DMS79 (cell line): ENCODE measurements at regions not wholly inside any gene's neighbourhood (a gene's known extent, or its start where the extent isn't known, plus 50 kb on each side); places are given as distances from the start of the nearest gene placed in this dataset.

ENCODE experiments used
- DNase-seq: peaks from one replicate; lab custom pipeline; 2025; lab: John Stamatoyannopoulos, UW

- DNase-seq, result no peak
Measured at GRCh38 chr10:78771808-78772455, 296.8 kb upstream of the ZMIZ1 start.

DNA sequence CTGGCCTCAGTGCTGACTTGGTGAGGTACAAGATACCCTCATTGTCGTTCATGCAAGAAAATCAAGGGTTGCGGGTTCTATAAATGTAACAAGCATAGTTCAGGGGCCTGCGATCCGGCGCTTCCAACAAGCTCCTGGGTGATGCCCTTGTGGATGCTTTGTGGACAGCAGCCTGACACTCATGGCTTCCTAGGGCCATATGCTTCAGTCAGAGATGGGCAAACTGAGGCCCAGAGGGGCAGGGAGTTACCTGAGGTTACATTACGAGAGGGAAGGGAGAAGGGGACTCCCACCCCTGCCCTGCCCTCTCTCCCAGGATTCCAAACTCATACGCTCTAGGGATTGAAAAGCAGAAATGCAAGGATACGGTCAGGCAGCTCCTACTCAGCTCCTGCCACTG lies 296.3 kb upstream of the ZMIZ1 start:
- DNase-seq, result no peak

GRCh38 chr10:78772986-78773530 lies 295.7 kb upstream of the ZMIZ1 start:
- no peak for DNase-seq

DNA sequence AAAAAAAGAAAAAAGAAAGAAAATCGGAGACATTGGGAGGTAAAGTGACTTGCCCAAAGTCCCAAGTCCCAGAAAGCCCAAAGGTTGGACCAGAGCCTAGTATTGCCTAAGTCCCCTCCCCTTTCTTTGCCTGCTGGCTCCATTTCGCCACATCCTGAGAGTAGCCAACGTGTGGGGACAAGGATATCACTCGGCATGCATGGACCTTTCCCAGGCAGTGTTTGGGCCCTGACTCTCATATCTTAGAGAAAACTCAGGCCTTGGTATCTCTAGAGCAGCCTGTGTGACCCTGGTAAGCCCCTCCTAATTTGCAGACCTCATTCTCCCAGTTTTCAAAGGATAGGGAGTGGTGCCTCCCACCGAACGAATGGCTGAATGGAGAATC lies 294.2 kb upstream of the ZMIZ1 start:
- no peak for DNase-seq

DNA sequence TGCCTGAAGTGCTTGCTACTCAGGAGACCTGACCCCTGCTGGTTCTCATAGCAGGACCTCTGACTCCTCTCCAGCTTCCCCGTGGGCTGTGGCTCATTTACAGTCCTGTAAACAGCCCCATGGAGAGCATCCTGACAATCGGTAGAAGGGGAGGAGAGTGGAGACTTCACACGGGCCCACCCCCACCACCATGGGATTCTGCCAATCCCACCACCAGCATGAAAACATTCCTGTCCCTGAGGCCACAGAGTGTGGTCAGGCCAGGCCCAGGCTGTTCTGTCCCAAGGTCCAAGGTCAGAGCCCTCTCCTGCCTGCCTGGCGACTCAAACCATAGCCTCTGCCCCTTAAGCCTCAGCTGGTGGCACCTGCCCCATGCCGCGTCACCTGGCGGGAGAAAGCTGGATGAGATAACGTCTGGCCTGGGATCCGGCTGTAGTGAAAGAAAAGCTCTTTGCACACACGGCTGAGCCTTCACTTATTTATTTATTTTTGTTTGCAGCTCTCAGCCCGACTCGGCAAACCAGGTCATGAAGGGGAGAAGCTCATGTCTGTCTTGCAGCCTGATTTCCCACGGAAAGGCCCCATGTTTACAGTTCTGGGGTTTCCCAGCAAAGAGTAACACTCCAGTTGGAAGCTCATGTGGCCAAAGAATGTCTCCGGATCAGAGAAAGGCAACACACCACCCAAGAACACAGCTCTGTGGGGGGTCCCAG lies 293.6 kb upstream of the ZMIZ1 start:
- no peak for DNase-seq

- DNase-seq, result no peak
Measured at GRCh38 chr10:78775891-78776290, 292.9 kb upstream of the ZMIZ1 start.

DNA sequence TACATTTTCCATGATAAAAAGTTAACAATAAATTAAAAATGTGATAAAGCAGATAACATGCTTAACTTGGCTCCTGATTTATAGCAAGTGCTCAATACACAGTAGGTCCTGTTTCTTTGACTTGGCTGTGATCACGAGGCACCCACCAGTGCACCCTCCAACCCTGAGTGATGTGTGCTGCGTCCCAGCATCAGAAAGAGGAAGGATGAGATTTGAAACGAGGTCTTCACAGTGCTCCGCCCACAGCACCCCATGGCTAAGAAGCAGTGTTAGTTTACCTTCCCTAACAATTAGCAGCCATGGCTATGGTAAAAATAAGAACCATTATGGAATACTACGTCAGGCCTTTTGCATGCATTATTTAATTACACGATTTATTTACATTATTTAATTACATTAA lies 292.0 kb upstream of the ZMIZ1 start:
- DNase-seq, result no peak

GRCh38 chr10:78777466-78777865 lies 291.3 kb upstream of the ZMIZ1 start:
- DNase-seq, result no peak

- no peak for DNase-seq
Measured at GRCh38 chr10:78777867-78778266, 290.9 kb upstream of the ZMIZ1 start.

- no peak for DNase-seq
Measured at GRCh38 chr10:78778444-78779338, 290.1 kb upstream of the ZMIZ1 start.

- DNase-seq, result no peak
Measured at GRCh38 chr10:78779339-78779955, 289.3 kb upstream of the ZMIZ1 start.

- DNase-seq, result no peak
Measured at GRCh38 chr10:78780551-78780961, 288.2 kb upstream of the ZMIZ1 start.

DNA sequence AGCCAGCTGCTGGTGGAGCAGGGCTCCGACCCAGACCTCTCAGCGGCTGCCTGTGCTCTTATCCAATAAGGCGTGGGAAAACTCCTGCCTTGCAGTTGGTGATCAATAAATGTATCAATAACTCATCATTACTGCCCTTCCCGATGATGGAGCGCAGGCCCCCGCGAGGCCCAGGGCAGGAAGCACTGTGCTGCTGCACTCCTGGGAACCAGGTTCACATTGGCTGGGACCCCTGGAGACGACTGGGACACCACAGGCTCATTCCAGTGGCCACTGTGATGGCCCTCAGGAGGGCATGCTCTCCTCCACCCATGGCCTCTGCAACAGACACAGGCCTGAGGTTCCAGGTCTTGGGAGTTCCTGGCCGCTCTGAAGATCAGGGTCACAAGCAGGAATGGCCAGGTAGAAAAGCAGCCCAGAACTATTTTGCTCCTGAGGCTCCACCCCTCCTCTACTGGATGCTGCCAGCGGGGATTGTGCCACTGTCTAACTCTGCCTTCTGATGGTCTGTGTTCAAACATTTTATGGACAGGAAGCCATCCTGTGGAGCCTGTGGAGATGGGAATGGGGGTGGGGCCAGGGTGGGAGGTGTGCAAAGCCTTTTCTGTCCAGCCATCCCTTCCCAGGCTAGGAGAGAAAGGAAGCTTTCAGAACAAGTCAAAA lies 287.4 kb upstream of the ZMIZ1 start:
- no peak for DNase-seq

DNA sequence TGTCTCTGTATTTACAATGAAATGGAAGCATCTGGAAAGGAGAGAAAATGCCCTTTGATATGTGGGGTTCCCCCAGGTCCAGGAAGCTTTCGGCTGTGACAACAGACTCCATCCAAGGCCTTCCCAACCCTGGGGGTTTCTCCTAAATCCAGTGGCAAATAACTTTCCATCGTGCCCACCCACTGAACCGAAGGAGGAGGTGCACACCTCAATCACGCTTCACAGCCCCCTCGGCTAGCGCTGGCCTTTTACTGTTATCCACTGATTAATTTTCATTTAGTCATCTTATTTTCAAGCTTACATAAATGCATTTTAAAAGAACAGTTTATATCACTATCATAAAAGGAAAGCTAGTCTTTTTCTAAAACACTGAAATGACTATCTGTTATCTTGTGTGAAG lies 286.8 kb upstream of the ZMIZ1 start:
- no peak for DNase-seq

DNA sequence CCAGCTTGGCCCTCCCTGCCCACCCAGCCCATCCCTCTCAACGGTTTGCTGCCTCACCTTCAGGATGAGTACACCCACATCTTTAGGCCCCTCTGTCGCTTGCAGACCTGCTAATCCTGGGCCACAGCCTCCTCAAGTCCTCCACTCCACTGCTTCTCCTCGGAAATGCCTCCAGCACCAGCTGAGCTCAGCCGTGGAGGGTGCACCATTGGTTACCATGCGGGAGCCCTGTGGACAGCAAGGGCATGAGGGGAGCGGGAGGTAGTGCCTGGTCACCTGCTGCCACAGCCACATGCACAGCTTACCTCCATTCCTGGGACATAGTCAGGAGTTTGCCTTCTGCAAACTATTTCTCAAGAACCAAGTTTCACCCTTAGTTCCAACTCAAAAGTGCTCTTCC lies 286.3 kb upstream of the ZMIZ1 start:
- DNase-seq, result no peak

GRCh38 chr10:78783753-78784152 lies 285.0 kb upstream of the ZMIZ1 start:
- no peak for DNase-seq

DNA sequence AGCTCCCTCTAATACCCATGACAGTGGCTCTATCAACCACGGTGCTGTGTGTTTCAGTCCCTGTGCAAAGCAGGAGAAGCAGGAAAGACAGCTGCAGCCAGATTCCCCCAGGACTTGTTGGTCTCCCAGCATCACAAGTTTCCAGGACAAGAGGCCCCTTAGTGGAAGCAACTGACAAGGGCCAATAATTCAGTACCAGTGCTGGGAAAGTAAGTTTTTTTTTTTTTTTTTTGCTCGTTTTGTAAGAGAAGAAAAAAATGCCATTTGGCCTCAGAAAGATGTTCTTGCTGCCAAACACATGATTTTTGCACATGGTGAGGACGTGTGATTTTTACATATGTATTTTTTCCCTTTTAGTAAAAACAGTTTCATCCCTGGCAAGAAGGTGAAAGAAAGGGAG lies 284.2 kb upstream of the ZMIZ1 start:
- DNase-seq, result no peak

GRCh38 chr10:78785066-78785465 lies 283.7 kb upstream of the ZMIZ1 start:
- DNase-seq, result no peak

DNA sequence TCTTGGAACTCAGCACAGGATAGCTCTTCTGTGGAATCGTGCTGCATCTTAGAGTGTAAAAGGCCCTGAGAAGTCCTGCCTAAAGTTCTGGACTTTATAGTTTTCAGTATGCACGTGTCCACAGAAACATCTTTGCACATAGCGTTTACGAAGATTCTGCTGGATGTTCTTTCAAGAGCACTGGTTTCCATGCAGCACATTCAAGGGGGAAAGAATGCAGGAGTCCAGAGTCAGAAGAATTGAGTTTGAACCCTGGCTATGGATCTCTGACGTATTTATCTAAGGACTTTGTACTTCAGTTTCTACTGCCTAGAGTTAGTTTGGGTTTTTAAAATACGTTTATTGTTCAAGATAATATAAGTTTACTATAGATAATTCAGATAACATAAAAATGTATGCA lies 282.8 kb upstream of the ZMIZ1 start:
- no peak for DNase-seq

- no peak for DNase-seq
Measured at GRCh38 chr10:78787125-78787524, 281.6 kb upstream of the ZMIZ1 start.

DNA sequence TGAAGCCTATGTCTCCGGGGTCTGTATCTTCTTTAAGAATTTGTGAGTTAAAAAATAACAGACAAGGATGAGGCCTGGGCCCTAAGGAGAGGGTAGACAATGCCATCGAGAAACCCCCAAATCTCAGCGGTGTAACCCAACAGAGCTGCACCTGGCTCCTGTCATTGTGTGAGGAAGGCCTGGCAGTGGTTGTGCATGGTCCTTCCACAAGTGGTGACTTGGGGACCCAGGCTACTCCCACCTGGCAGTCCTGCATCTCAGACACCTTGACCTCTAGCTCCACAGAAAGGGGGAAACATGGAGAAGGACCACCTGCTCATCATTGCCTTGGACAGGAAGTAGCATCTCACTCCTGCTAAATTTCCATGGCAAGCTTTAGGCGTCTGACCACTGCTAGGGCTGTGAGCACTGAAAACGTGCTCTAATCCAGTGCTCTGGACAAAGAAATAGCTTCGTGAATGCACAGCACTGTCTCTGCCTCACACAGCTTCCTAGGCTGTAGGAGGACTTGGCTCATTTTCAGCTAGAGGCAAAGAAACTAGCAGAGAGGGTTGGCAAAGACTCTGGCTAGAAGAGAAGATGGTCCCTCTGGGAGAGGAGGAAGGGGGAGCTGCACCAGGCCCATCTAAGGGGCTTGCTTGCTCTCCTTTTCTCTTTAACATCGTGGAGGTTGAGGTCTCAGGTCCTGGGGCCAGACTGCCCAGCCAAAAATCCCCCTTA lies 273.9 kb upstream of the ZMIZ1 start:
- no peak for DNase-seq
